Body of pancreas (tissue), 4 donors: ENCODE measurements at regions not wholly inside any gene's neighbourhood (a gene's known extent, or its start where the extent isn't known, plus 50 kb on each side); places are given as distances from the start of the nearest gene placed in this dataset.
"Not testable (repeated sequence)": the region's sequence is repeated elsewhere in the genome, so short reads cannot be mapped to it uniquely, and the experiment has no call there.

Experiments used
- ATAC-seq: fragments of 150-250 bp; one replicate; pipeline ENCODE4 v1.9.1; 2016
- DNase-seq, 4 donors: peaks; one replicate each; pipeline ENCODE4 v3.0.0-alpha.2; 2019
- H3K27ac ChIP-seq, 4 donors: fragments of 200-600 bp; sonication (generic); 1 replicate in 3 of 4; 2 replicates in 1 of 4; pipeline versions ENCODE4 v1.5.1 to v1.6.1; 2016 to 2019; ENCODE audit warnings: mild to moderate bottlenecking in 1 of 4, mixed read lengths in 1 of 4, moderate library complexity in 1 of 4
- H3K27me3 ChIP-seq, 2 donors: fragments of 200-600 bp; sonication (generic); one replicate each; pipeline ENCODE4 v1.6.0; 2016; ENCODE audit warnings: mild to moderate bottlenecking in 1 of 2
- H3K36me3 ChIP-seq, 2 donors: fragments of 200-600 bp; sonication (generic); replicated peaks in 1 of 2; 2 replicates each; pipeline ENCODE4 v1.5.1; 2016; ENCODE audit warnings: low read depth in 2 of 2; ENCODE audit not compliant: insufficient read depth in 1 of 2
- H3K4me1 ChIP-seq: fragments of 200-600 bp; sonication (generic); one replicate; pipeline ENCODE4 v1.6.0; 2016
- H3K4me3 ChIP-seq, 2 donors: fragments of 200-600 bp; sonication (generic); 1 replicate in 1 of 2; 2 replicates in 1 of 2; pipeline ENCODE4 v1.5.1; 2016 to 2019
- H3K9me3 ChIP-seq, 3 donors: fragments of 200-600 bp; sonication (generic); 1 replicate in 2 of 3; 2 replicates in 1 of 3; pipeline ENCODE4 v1.5.1; 2016
- CTCF ChIP-seq, 7 experiments: fragments of 450-650 bp in 4 of 7; fragments of 200-600 bp in 3 of 7; sonication (generic) in 3 of 7; IDR thresholded peaks; one replicate each; pipeline ENCODE4 v1.5.1; 2016 to 2019; ENCODE audit warnings: antibody characterized with exemption in 7 of 7
- POLR2A ChIP-seq, 3 donors: fragments of 450-650 bp; IDR thresholded peaks; one replicate each; pipeline ENCODE4 v1.6.1; 2016; ENCODE audit warnings: antibody characterized with exemption in 3 of 3, mild to moderate bottlenecking in 2 of 3
- WGBS, 2 donors: methylation state at CpG; one replicate each; pipeline ENCODE4 v1.1.5; 2017; 5-methylcytosine and 5-hydroxymethylcytosine counted together
- intact Hi-C: fragments of 100-400 bp; cut with DNase I; formaldehyde crosslinking; loops from one replicate; pipeline ENCODE4 v1.15.1; 2023

GRCh38 chr2:234701841-234702240, 205.0 kb upstream of the ARL4C start:
- peaks cover 0 to 10% (median 0%) of the 10 kb centered on the region in 3 donors for H3K9me3 ChIP-seq
- H3K27ac ChIP-seq: no peak overlapping the region
- DNase-seq: no peak
- 89 to 100% methylated on average over 6 to 9 of the region's 9 CpGs for WGBS, 2 donors
- H3K36me3 ChIP-seq: no peaks in the 10 kb centered on the region
- no peaks in the 10 kb centered on the region for H3K27me3 ChIP-seq
- intact Hi-C loops: no loop called here
- no peaks in the 10 kb centered on the region for H3K4me1 ChIP-seq
- H3K4me3 ChIP-seq: no peak overlapping the region
- TF ChIP-seq CTCF (IDR thresholded peaks at IDR 0.05) (no peak), POLR2A (IDR thresholded peaks at IDR 0.05) (no peak)
- ATAC-seq: no peak

- WGBS, 2 donors: 90 to 96% methylated on average over 6 of the region's 6 CpGs
- H3K4me1 ChIP-seq: no peaks in the 10 kb centered on the region
Observed at GRCh38 chr2:234701421-234701820, 204.5 kb upstream of the ARL4C start.

GRCh38 chr2:234699456-234699855, 202.6 kb upstream of the ARL4C start:
- no peak overlapping the region for H3K27ac ChIP-seq
- H3K4me1 ChIP-seq: no peaks in the 10 kb centered on the region
- TF ChIP-seq CTCF (IDR thresholded peaks at IDR 0.05) (no peak), POLR2A (IDR thresholded peaks at IDR 0.05) (no peak)
- DNase-seq (no peak), ATAC-seq (no peak)
- H3K4me3 ChIP-seq: no peak overlapping the region
- H3K9me3 ChIP-seq: peaks cover 0 to 13% (median 0%) of the 10 kb centered on the region in 3 donors
- intact Hi-C loops: no loop called here
- no peaks in the 10 kb centered on the region for H3K36me3 ChIP-seq
- H3K27me3 ChIP-seq: no peaks in the 10 kb centered on the region
- 95% methylated on average over 4 of the region's 4 CpGs for WGBS, 2 donors

More at GRCh38 chr2:234701421-234701820, 204.5 kb upstream of the ARL4C start:
- Histone ChIP-seq H3K36me3 (no peaks in the 10 kb centered on the region), H3K9me3 (peaks cover 0 to 13% (median 0%) of the 10 kb centered on the region in 3 donors), H3K27me3 (no peaks in the 10 kb centered on the region), H3K4me3 (no peak overlapping the region), H3K27ac (no peak overlapping the region)
- TF ChIP-seq POLR2A (IDR thresholded peaks at IDR 0.05): no peak
- no peak for TF ChIP-seq CTCF (IDR thresholded peaks at IDR 0.05)
- intact Hi-C loops: no loop called here
- ATAC-seq (no peak), DNase-seq (no peak)

GRCh38 chr2:234697300-234697876, 200.5 kb upstream of the ARL4C start:
- peaks cover 0 to 13% (median 0%) of the 10 kb centered on the region in 3 donors for H3K9me3 ChIP-seq
- H3K4me1 ChIP-seq, H3K27me3 ChIP-seq, H3K4me3 ChIP-seq, intact Hi-C loops, DNase-seq, H3K36me3 ChIP-seq, H3K27ac ChIP-seq, ATAC-seq: not testable (repeated sequence)

- ATAC-seq: no peak
- intact Hi-C loops: no loop called here
- peaks cover 0 to 13% (median 0%) of the 10 kb centered on the region in 3 donors for H3K9me3 ChIP-seq
- H3K36me3 ChIP-seq: no peaks in the 10 kb centered on the region
- no peaks in the 10 kb centered on the region for H3K27me3 ChIP-seq
- H3K4me3 ChIP-seq: no peak overlapping the region
- no peak for TF ChIP-seq POLR2A (IDR thresholded peaks at IDR 0.05)
- TF ChIP-seq CTCF (IDR thresholded peaks at IDR 0.05): no peak
- no peaks in the 10 kb centered on the region for H3K4me1 ChIP-seq
- WGBS, 2 donors: 54 to 65% methylated on average over 2 of the region's 2 CpGs
- no peak for DNase-seq
- no peak overlapping the region for H3K27ac ChIP-seq
Observed at GRCh38 chr2:234695981-234696380, 199.1 kb upstream of the ARL4C start.
